ENCODE measurements at regions not wholly inside any gene's neighbourhood (a gene's known extent, or its start where the extent isn't known, plus 50 kb on each side); places are given as distances from the start of the nearest gene placed in this dataset.

DNA sequence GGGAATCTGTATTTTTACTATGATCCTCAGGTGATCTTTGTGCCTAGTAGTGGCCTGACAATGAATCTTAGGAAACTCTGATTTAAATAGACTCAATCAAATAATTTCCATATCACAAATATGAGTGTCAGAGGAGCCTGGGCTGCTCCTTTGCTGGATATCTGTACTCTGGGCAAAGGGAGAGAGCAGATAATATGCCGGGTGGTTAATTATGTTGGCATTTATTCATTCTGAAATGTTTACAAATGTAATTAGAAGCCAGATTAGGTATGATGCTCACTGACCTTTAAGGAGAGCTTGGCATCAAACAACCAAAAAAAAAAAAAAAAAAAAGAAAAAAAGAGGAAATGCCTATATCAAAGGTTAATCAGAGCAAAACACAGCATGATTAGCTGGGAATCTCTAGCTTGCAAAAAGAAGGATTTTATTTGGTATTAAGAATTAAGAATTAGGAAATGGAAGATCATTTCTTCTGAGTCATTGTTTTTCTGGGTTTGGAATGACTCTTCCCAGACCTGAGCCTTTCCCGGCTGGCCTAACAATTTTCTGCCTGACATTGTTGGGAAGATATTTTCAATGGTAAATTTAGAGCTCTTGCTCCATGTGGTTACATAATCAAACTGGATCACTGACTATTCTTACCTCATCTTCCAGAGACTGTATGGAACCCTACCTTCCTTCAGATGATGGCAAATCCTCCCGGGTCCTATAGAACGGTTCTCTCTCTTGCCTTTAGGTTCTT lies 365.3 kb downstream of the REEP3 start:
- Mint-ChIP-seq H3K4me1 (ENCODE audit: low read depth in 2 of 2) (no peaks in the 10 kb centered on the region), H3K27me3 (peaks cover 7 to 9% of the 10 kb centered on the region in 2 donors), H3K27ac (no peak overlapping the region), H3K4me3 (no peak overlapping the region), H3K9me3 (no peaks in the 10 kb centered on the region), H3K36me3 (no peaks in the 10 kb centered on the region)
- ATAC-seq = no peak
- DNase-seq (ENCODE audit: low spot score) = no peak

DNA sequence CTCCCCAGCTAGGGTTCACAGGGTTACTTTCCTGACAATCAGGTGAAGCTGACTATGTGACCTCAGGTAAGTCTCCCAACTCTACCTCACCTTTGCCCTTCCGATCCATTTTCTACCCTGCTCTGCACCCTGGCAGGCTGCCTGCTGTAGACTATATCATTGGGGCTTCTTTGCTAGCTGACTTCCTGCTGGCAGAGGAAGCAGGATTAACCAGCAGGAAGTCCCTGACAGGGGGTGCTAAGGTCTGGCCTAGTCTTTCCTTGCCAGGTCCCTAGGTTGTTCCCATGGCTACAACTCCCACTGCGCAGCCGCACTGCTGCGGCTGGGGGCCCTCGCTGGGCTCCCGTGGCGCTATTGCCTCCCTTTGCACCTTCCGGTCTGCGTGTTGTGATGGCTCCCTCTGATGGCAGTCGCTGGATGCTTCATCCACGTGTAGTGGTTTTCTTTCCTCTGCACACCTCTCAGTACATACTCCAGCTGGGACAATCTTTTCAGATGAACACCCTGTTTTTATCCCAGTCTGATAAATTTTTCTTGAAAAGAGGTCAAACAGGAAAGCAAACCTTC lies 365.9 kb downstream of the REEP3 start:
- DNase-seq (ENCODE audit: low spot score) (no peak), ATAC-seq (no peak)
- Mint-ChIP-seq H3K9me3 (no peaks in the 10 kb centered on the region), H3K27me3 (peaks cover 7 to 9% of the 10 kb centered on the region in 2 donors), H3K4me1 (ENCODE audit: low read depth in 2 of 2) (no peaks in the 10 kb centered on the region), H3K4me3 (no peak overlapping the region), H3K36me3 (no peaks in the 10 kb centered on the region), H3K27ac (no peak overlapping the region)

DNA sequence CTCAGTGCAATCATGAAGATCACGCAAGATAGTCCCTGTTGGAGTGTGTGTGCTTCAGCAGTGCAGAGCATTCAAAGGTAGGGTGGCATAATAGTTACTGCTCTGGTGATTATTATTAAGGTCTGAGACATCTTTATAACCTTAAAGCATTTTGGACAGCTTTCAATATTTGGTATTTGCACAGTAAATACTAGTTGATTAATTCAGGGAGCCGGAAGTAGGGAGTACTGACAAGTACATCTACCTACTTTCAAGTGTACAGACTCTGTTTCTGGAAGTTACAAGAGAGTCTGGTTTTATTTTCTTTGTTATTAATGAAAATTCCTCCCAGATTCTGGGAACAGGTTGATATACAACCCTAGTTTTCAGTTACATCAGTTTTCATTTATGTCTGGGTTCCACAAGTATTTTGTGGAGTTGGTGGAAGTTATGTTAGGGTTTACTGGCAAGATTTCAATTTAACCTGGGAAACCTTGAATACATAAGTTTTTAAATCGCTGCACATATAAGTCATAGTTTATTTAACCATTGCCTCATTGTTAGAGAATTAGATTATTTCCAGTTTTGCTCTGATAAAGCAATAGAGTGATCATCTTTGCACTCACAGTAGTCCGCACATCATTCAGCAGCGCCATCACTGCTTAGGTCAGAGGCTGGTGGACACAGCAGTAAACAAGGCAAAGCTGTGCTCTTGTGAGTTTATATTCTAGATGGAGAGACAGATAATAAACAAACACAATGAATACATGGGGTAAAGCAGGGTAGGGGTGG lies 366.6 kb downstream of the REEP3 start:
- H3K9me3 Mint-ChIP-seq = no peaks in the 10 kb centered on the region
- ATAC-seq = no peak
- H3K27ac Mint-ChIP-seq = no peak overlapping the region
- no peak overlapping the region for H3K4me3 Mint-ChIP-seq
- DNase-seq (ENCODE audit: low spot score) = no peak
- no peaks in the 10 kb centered on the region for H3K36me3 Mint-ChIP-seq
- peaks cover 7 to 9% of the 10 kb centered on the region in 2 donors for H3K27me3 Mint-ChIP-seq
- no peaks in the 10 kb centered on the region for H3K4me1 Mint-ChIP-seq (ENCODE audit: low read depth in 2 of 2)

DNA sequence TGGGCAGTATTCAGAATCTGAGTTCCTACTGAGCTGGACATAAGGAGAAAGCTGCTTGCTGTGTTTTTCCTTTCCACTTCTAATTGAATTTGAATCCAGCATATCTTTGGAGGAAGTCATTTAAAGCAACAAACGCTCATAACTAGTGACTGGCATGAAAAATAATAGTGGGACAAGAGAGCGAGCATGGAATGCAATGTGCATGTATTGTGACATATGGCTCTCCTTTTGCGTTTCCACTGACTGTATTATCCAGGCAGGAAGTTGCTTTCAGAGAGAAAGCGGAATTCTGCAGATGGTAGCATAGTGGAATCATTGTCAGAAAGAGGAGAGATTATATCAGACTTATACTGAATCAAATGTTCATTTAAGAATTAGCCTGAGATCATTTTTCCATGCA lies 368.6 kb downstream of the REEP3 start:
- H3K4me3 Mint-ChIP-seq = no peak overlapping the region
- H3K4me1 Mint-ChIP-seq (ENCODE audit: low read depth in 2 of 2) = no peaks in the 10 kb centered on the region
- H3K27me3 Mint-ChIP-seq = peaks cover 9% of the 10 kb centered on the region in 2 donors
- ATAC-seq (no peak), DNase-seq (ENCODE audit: low spot score) (no peak)
- no peaks in the 10 kb centered on the region for H3K36me3 Mint-ChIP-seq
- no peak overlapping the region for H3K27ac Mint-ChIP-seq
- no peaks in the 10 kb centered on the region for H3K9me3 Mint-ChIP-seq

DNA sequence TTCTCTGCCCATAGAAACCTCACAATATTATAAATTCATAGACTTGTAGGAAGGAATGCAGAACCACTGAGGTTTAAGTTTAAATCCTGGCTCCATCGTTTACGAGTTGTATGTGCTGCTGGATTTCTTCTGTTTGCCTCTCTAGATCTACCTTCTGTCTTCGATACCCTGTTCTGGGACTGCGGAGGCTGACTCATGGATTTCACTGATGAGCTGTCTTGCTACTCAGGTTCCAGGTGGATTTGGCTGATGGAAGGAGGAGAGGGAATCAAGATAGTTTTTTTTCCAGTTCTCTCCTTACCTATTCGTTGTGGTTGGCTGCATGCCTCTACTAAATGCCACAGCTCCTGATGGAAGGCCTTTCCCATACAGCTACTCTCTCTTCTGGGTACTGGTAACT lies 375.8 kb downstream of the REEP3 start:
- no peaks in the 10 kb centered on the region for H3K4me1 Mint-ChIP-seq (ENCODE audit: low read depth in 2 of 2)
- DNase-seq (ENCODE audit: low spot score) (no peak), ATAC-seq (no peak)
- H3K9me3 Mint-ChIP-seq = no peaks in the 10 kb centered on the region
- H3K27ac Mint-ChIP-seq = no peak overlapping the region
- H3K27me3 Mint-ChIP-seq = peaks cover 16 to 24% of the 10 kb centered on the region in 2 donors
- H3K4me3 Mint-ChIP-seq = no peak overlapping the region
- no peaks in the 10 kb centered on the region for H3K36me3 Mint-ChIP-seq

DNA sequence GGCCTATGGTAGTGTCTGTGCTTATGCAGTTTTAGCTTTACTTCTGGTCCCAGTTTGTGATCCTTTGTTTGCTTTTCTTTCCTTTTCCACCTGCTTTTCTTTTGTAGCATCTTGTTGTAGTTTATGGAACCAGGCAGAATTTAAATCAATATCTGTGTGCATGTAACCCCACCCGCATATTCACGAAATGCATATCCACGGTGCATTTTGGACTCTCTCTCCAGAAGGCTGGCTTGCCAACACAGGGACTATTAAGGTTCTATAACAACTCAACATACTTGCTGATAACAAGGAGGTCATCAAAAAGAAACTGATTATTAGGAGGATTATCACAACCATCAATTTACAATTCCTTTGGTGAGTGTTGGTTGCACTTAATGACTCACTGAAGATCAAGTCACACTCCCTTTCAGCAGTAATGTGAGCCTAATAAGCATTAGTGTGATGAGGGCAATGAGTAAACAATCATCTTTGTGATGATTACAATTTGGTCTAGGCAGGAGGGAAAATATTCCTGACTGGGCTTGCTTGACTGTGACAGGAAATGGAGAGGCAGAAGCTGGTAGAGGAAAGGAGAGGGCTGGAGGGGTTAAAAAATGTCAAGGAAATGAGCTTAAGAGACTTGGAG lies 378.6 kb downstream of the REEP3 start:
- H3K27me3 Mint-ChIP-seq = peaks cover 14 to 24% of the 10 kb centered on the region in 2 donors
- DNase-seq (ENCODE audit: low spot score) (no peak), ATAC-seq (no peak)
- H3K4me1 Mint-ChIP-seq (ENCODE audit: low read depth in 2 of 2) = no peaks in the 10 kb centered on the region
- no peaks in the 10 kb centered on the region for H3K9me3 Mint-ChIP-seq
- no peak overlapping the region for H3K27ac Mint-ChIP-seq
- H3K36me3 Mint-ChIP-seq = no peaks in the 10 kb centered on the region
- no peak overlapping the region for H3K4me3 Mint-ChIP-seq

DNA sequence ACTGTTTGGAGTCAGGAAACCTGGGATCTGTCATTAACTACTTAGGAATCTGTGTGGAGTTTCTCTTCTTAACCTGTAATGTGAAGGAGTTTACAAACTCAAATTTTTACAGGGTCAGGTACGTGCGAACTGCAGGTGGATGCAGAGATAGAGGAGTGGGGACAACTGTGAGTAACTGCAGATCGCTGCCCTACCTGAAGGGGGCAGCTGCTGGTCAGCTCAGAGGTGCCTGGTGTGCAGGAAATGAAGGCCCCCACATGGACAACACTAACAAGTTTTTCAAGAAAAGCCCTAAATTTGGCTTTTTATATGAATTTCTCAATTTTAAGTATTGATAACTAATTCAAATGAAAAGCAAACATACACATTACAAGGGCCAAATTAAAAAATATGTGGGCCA lies 380.0 kb downstream of the REEP3 start:
- Mint-ChIP-seq H3K27ac (no peak overlapping the region), H3K4me3 (no peak overlapping the region), H3K36me3 (no peaks in the 10 kb centered on the region), H3K27me3 (peaks cover 11 to 17% of the 10 kb centered on the region in 2 donors), H3K4me1 (ENCODE audit: low read depth in 2 of 2) (no peaks in the 10 kb centered on the region), H3K9me3 (no peaks in the 10 kb centered on the region)
- DNase-seq (ENCODE audit: low spot score) (no peak), ATAC-seq (no peak)

DNA sequence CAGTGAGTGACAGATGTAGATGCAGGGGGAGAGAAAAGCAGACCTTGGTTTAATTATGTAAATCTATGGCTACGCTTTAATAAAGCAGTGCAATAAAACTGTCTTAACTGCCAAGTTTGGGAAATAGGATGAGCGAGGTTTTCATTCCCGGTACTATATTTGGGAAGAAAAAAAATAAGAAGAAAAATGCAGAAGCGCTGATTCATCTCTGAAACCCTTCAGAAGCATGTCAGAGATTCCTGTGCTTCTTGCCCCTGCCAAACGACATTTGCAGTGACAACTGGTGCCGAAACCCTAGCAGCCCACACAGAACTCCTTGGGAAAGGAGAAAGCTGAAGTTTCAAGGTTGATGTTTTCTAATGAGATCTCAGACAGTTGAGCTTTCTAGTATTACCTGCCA lies 380.7 kb downstream of the REEP3 start:
- H3K27ac Mint-ChIP-seq = no peak overlapping the region
- H3K9me3 Mint-ChIP-seq = no peaks in the 10 kb centered on the region
- H3K4me3 Mint-ChIP-seq = no peak overlapping the region
- no peak for DNase-seq (ENCODE audit: low spot score)
- no peaks in the 10 kb centered on the region for H3K4me1 Mint-ChIP-seq (ENCODE audit: low read depth in 2 of 2)
- peaks cover 14 to 16% of the 10 kb centered on the region in 2 donors for H3K27me3 Mint-ChIP-seq
- ATAC-seq = no peak
- H3K36me3 Mint-ChIP-seq = no peaks in the 10 kb centered on the region

DNA sequence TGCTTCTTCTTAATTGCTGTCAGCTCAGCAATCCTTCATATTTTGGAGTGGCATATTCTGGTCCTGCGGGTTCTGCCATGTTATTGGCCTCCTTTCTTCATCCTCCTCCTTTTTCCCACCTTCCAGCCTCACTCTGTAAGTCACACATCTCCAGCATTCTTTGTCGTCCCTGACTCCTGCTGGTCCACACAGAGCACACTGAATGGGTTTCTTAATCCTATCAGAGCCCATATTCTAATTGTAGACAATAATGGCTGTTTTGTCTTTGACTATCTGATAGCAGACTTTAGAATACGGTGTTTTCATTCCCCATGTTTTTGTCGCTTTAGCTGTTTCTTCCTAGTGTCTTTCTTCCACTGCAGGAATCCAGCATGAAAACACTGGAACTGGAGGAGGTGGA lies 389.6 kb downstream of the REEP3 start:
- ATAC-seq = no peak
- H3K9me3 Mint-ChIP-seq = peaks cover 3% of the 10 kb centered on the region
- DNase-seq (ENCODE audit: low spot score) = no peak
- H3K27me3 Mint-ChIP-seq = peaks cover 12 to 13% of the 10 kb centered on the region in 2 donors
- H3K36me3 Mint-ChIP-seq = no peaks in the 10 kb centered on the region
- no peak overlapping the region for H3K4me3 Mint-ChIP-seq
- no peaks in the 10 kb centered on the region for H3K4me1 Mint-ChIP-seq (ENCODE audit: low read depth in 2 of 2)
- no peak overlapping the region for H3K27ac Mint-ChIP-seq

DNA sequence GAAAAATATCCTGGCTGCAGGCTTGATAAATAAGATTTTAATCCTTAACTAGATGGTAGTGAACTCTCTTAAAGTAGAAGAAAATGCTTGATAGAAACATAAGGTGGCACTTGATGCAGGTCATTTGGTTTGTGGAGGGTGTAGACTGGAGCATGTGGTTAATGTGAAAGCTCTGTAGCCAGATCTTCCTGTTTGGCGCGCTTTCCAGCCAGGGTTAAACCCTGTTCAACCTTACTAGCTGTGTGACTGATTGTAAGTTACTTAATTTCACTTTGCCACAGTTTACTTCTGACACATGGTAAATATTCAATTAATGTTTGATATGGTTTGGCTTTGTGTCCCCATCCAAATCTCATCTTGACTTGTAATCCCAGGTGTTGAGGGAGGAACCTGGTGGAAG lies 394.0 kb downstream of the REEP3 start:
- ATAC-seq (no peak), DNase-seq (ENCODE audit: low spot score) (no peak)
- no peak overlapping the region for H3K4me3 Mint-ChIP-seq
- peaks cover 7 to 21% of the 10 kb centered on the region in 2 donors for H3K27me3 Mint-ChIP-seq
- no peak overlapping the region for H3K27ac Mint-ChIP-seq
- H3K4me1 Mint-ChIP-seq (ENCODE audit: low read depth in 2 of 2) = no peaks in the 10 kb centered on the region
- H3K9me3 Mint-ChIP-seq = peaks cover 7% of the 10 kb centered on the region
- H3K36me3 Mint-ChIP-seq = no peaks in the 10 kb centered on the region

DNA sequence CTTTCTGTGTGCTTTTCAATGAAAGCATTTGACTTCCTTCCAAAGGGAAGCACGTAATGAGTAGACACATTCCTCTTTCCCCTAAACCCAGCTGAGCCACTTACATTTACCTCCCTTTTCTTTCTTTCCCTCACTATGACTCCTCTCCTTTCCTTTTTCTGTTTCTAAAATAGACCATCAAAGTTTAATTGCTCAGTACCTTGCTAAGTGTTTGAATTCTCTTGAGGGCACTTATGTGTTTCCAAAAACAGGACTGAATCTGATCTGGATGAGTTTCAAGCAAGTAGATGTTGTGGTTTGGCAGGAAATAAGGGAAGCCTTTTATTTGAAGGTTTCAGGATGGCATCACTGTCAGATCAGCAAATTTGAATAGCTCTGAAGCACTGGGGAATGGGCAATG lies 396.2 kb downstream of the REEP3 start:
- H3K9me3 Mint-ChIP-seq = peaks cover 7% of the 10 kb centered on the region
- no peaks in the 10 kb centered on the region for H3K4me1 Mint-ChIP-seq (ENCODE audit: low read depth in 2 of 2)
- H3K27ac Mint-ChIP-seq = no peak overlapping the region
- peaks cover 10 to 24% of the 10 kb centered on the region in 2 donors for H3K27me3 Mint-ChIP-seq
- H3K36me3 Mint-ChIP-seq = no peaks in the 10 kb centered on the region
- DNase-seq (ENCODE audit: low spot score) (no peak), ATAC-seq (no peak)
- no peak overlapping the region for H3K4me3 Mint-ChIP-seq

DNA sequence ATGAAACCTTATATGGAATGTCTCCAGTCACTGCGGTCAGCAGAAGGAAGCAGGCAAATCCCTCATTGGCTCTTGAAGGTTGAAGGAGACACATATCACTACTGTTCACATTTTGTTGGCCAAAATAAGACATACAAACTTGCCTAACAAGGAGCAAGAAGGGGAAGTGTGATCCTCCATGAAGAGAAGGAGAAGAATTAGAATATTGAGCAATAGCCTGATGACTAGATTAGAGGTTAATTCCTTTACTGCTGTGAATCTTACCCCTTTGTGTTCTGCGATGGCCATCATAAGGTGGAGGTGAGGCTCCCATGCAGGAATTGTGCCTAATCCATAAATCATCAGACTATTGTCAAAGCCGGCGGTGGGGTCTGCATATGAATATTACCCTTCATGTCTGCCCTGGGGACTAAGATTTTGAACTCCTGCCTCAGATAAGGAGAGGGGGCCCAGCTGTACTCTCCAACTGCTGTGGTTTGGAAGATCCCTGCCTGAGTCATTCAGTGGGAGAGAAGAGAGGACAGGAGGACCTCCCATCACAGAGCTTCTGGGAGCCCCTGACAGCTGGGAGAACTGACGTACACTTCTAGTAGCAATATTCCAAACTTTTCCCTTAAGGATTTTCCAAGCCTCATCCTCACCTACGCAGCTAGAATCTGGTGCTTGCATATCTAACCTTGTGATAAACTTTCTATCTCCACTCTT lies 398.5 kb downstream of the REEP3 start:
- Mint-ChIP-seq H3K4me3 (no peak overlapping the region), H3K4me1 (ENCODE audit: low read depth in 2 of 2) (no peaks in the 10 kb centered on the region), H3K27ac (no peak overlapping the region), H3K27me3 (peaks cover 10 to 12% of the 10 kb centered on the region in 2 donors), H3K36me3 (no peaks in the 10 kb centered on the region), H3K9me3 (peaks cover 3% of the 10 kb centered on the region)
- DNase-seq (ENCODE audit: low spot score) (no peak), ATAC-seq (no peak)

DNA sequence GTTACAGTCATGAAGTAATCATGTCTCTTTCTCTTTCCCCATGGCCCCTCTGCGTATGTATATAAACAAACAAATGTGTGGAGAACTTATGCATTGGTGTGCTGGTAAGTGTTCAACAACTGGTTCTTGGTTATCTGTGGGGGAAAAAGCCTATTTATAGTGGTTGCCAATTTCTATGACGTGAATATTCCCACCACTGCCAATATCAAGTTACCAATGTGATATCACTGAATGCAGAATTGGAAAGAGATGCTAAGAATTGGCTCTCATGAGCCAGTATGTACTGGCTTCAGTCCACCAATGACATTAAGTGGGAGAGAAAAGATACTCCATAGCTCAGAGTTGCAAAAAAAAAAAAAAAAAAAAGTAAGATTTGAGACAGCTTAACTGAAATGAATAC lies 399.7 kb downstream of the REEP3 start:
- Mint-ChIP-seq H3K27ac (no peak overlapping the region), H3K4me1 (ENCODE audit: low read depth in 2 of 2) (no peaks in the 10 kb centered on the region), H3K9me3 (peaks cover 3% of the 10 kb centered on the region), H3K36me3 (no peaks in the 10 kb centered on the region), H3K27me3 (peaks cover 10 to 12% of the 10 kb centered on the region in 2 donors), H3K4me3 (no peak overlapping the region)
- ATAC-seq (no peak), DNase-seq (ENCODE audit: low spot score) (no peak)

Measured in natural killer cell treated with Interleukin-12 subunit alpha and Interleukin-12 subunit beta and Interleukin-15 and Interleukin-18, amount 100 ng/mL, for 72 hours (primary cell).